ENCODE measurements at regions not wholly inside any gene's neighbourhood (a gene's known extent, or its start where the extent isn't known, plus 50 kb on each side); places are given as distances from the start of the nearest gene placed in this dataset.
"Not testable (repeated sequence)": the region's sequence is repeated elsewhere in the genome, so short reads cannot be mapped to it uniquely, and the experiment has no call there.

DNA sequence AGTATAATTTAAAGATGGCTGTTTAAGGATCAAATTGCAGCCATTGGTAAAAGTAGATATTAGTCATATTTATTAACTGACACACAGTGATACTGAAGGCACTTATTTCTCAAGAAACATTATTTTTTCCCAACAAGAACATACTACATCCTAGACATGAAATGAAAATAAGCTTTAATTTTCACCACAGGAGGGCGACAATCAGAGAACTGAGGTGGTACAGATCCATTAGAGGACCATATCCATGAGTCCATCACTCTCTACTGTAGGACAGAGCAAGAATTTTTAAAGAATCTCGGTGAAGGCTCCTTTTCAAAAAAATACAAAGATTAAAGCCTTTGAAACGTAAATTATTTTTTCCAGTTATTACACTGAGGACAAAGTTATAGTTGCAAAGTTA is 2897.0 kb upstream of the OR11H1 start:
- TF ChIP-seq, protein P1, sequence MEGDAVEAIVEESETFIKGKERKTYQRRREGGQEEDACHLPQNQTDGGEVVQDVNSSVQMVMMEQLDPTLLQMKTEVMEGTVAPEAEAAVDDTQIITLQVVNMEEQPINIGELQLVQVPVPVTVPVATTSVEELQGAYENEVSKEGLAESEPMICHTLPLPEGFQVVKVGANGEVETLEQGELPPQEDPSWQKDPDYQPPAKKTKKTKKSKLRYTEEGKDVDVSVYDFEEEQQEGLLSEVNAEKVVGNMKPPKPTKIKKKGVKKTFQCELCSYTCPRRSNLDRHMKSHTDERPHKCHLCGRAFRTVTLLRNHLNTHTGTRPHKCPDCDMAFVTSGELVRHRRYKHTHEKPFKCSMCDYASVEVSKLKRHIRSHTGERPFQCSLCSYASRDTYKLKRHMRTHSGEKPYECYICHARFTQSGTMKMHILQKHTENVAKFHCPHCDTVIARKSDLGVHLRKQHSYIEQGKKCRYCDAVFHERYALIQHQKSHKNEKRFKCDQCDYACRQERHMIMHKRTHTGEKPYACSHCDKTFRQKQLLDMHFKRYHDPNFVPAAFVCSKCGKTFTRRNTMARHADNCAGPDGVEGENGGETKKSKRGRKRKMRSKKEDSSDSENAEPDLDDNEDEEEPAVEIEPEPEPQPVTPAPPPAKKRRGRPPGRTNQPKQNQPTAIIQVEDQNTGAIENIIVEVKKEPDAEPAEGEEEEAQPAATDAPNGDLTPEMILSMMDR (IDR thresholded peaks at IDR 0.05; ENCODE audit: poor library complexity): not testable (repeated sequence)
- TF ChIP-seq EZH2 (IDR thresholded peaks at IDR 0.05; ENCODE audit: borderline replicate concordance): not testable (repeated sequence)
